IPS DF 6.9 (cell line): ENCODE measurements at regions not wholly inside any gene's neighbourhood (a gene's known extent, or its start where the extent isn't known, plus 50 kb on each side); places are given as distances from the start of the nearest gene placed in this dataset.
"Not testable (repeated sequence)": the region's sequence is repeated elsewhere in the genome, so short reads cannot be mapped to it uniquely, and the experiment has no call there.

Experiments
- DNase-seq: peaks from one replicate; pipeline ENCODE4 v3.0.0-alpha.2; 2013; ENCODE audit warnings: low read depth, low spot score
- H3K27ac ChIP-seq: one replicate; pipeline ENCODE4 v1.5.1; 2013; ENCODE audit warnings: low read length, control low read depth
- H3K27me3 ChIP-seq: 2 replicates; pipeline ENCODE4 v1.6.1; 2013; ENCODE audit warnings: mild to moderate bottlenecking, low read length; ENCODE audit not compliant: control insufficient read depth, insufficient read depth
- H3K36me3 ChIP-seq: 2 replicates; pipeline ENCODE4 v1.6.1; 2013; ENCODE audit warnings: low read length; ENCODE audit not compliant: control insufficient read depth, insufficient read depth
- H3K4me1 ChIP-seq: 2 replicates; pipeline ENCODE4 v1.6.1; 2013; ENCODE audit warnings: low read length; ENCODE audit not compliant: control insufficient read depth, insufficient read depth
- H3K4me3 ChIP-seq: 2 replicates; pipeline ENCODE4 v1.5.1; 2013; ENCODE audit warnings: mild to moderate bottlenecking, low read length
- H3K9me3 ChIP-seq: 2 replicates; pipeline ENCODE4 v1.6.1; 2013; ENCODE audit warnings: low read length, inconsistent platforms; ENCODE audit not compliant: control insufficient read depth, insufficient read depth
- WGBS: extraction: QIAGEN DNeasy Blood & Tissue Kit; methylation state at CpG from one replicate; pipeline ENCODE4 v1.1.7; 2013; ENCODE audit warnings: mixed read lengths, missing lambda C conversion rate; ENCODE audit not compliant: insufficient read length, insufficient coverage; 5-methylcytosine and 5-hydroxymethylcytosine counted together

- WGBS: no CpG with 5 or more reads among the region's 4 CpGs
- no peak overlapping the region for H3K27ac ChIP-seq
- no peaks in the 10 kb centered on the region for H3K9me3 ChIP-seq
- H3K36me3 ChIP-seq: no peaks in the 10 kb centered on the region
- no peaks in the 10 kb centered on the region; the same call in 1 of the 2 replicates for H3K4me1 ChIP-seq
- no peak overlapping the region for H3K4me3 ChIP-seq
- H3K27me3 ChIP-seq: no peaks in the 10 kb centered on the region
- no peak for DNase-seq
Measured at GRCh38 chr5:42230839-42231238, 192.4 kb upstream of the GHR start.

DNA sequence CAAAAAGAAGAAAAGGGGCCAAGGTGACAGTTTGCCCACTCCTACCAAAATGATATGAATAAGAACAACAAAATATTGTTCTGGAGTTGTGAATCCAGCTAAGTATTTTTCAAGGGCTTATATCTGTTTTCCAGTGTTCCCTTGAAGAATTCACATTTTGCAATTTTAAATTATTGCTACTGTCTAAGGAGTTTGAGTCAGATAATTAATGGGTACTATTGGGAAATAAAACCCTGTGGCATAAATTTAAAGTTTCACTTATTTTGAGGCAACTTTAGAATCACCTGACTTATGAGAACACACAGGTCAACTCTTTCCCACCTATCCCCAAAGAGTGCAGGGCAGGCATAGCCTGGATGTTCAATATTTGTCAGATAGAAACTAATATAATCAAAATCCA is 188.0 kb upstream of the GHR start:
- H3K4me3 ChIP-seq: no peak overlapping the region
- no peaks in the 10 kb centered on the region for H3K27me3 ChIP-seq
- no peaks in the 10 kb centered on the region; the same call in 1 of the 2 replicates for H3K4me1 ChIP-seq
- H3K27ac ChIP-seq: no peak overlapping the region
- no peaks in the 10 kb centered on the region for H3K36me3 ChIP-seq
- H3K9me3 ChIP-seq: no peaks in the 10 kb centered on the region
- DNase-seq: no peak

DNA sequence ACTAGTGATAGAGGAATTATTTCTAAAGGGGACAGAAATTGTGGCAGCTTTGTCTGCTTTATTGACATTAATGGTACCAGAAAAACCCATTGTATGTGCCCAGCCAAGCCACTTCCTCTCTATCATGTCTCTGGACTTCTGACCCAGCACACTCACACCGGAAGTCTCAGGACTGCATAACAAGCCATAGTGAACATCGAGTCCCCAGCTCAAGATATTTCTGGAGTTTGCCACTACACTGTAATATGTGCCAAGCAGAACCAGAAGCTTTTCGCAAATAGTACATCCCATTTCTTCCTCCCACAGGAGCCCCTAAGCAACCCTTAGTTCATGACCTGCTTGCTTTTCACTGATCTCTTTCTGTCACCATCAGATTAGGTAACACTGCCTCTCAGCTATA is 187.4 kb upstream of the GHR start:
- no peaks in the 10 kb centered on the region for H3K27me3 ChIP-seq
- H3K27ac ChIP-seq: no peak overlapping the region
- no peaks in the 10 kb centered on the region for H3K36me3 ChIP-seq
- no peak overlapping the region for H3K4me3 ChIP-seq
- DNase-seq: no peak
- no CpG with 5 or more reads among the region's 3 CpGs for WGBS
- no peaks in the 10 kb centered on the region; the same call in 1 of the 2 replicates for H3K4me1 ChIP-seq
- H3K9me3 ChIP-seq: no peaks in the 10 kb centered on the region

- H3K27me3 ChIP-seq: no peaks in the 10 kb centered on the region
- H3K27ac ChIP-seq: no peak overlapping the region
- no peak for DNase-seq
- H3K4me1 ChIP-seq: no peaks in the 10 kb centered on the region
- WGBS: no CpG with 5 or more reads among the region's 2 CpGs
- H3K36me3 ChIP-seq: no peaks in the 10 kb centered on the region
- no peaks in the 10 kb centered on the region for H3K9me3 ChIP-seq
- H3K4me3 ChIP-seq: no peak overlapping the region
Measured at GRCh38 chr5:42241636-42242035, 181.6 kb upstream of the GHR start.

GRCh38 chr5:42242210-42242609 is 181.0 kb upstream of the GHR start:
- WGBS: no CpG with 5 or more reads among the region's 1 CpG
- Histone ChIP-seq H3K27ac (no peak overlapping the region), H3K4me3 (no peak overlapping the region), H3K4me1 (no peaks in the 10 kb centered on the region), H3K36me3 (no peaks in the 10 kb centered on the region), H3K27me3 (no peaks in the 10 kb centered on the region), H3K9me3 (no peaks in the 10 kb centered on the region)
- no peak for DNase-seq

- no peak overlapping the region for H3K27ac ChIP-seq
- no CpG with 5 or more reads among the region's 5 CpGs for WGBS
Measured at GRCh38 chr5:42242881-42243485, 180.3 kb upstream of the GHR start.

DNA sequence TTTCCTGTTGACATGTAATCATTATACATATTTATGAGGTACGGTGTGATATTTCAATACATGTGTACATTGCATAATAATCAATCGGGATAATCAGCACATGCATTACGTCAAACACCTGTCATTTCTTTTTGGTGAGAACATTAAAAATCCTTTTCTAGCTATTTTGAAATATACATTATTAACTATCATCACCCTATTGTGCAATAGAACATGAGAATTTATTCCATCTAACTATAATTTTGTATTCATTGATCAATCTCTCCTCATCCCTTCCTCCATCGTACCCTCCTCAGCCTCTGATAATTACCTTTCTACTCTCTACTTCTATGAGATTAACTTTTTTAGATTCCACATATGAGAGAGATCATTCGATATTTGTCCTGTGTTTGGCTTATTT is 170.9 kb upstream of the GHR start:
- Histone ChIP-seq H3K27ac (no peak overlapping the region), H3K4me3 (no peak overlapping the region), H3K9me3 (no peaks in the 10 kb centered on the region), H3K27me3 (no peaks in the 10 kb centered on the region), H3K4me1 (no peaks in the 10 kb centered on the region), H3K36me3 (no peaks in the 10 kb centered on the region)
- DNase-seq: no peak
- no CpG with 5 or more reads among the region's 5 CpGs for WGBS

More at GRCh38 chr5:42242881-42243485, 180.3 kb upstream of the GHR start:
- Histone ChIP-seq H3K27me3 (no peaks in the 10 kb centered on the region), H3K36me3 (no peaks in the 10 kb centered on the region), H3K4me1 (no peaks in the 10 kb centered on the region), H3K9me3 (no peaks in the 10 kb centered on the region), H3K4me3 (no peak overlapping the region)
- DNase-seq: no peak

GRCh38 chr5:42259914-42260313 is 163.3 kb upstream of the GHR start:
- not testable (repeated sequence) for H3K4me1 ChIP-seq, DNase-seq, H3K36me3 ChIP-seq, H3K9me3 ChIP-seq, H3K27me3 ChIP-seq, H3K4me3 ChIP-seq, H3K27ac ChIP-seq
- no CpG with 5 or more reads among the region's 12 CpGs for WGBS

DNA sequence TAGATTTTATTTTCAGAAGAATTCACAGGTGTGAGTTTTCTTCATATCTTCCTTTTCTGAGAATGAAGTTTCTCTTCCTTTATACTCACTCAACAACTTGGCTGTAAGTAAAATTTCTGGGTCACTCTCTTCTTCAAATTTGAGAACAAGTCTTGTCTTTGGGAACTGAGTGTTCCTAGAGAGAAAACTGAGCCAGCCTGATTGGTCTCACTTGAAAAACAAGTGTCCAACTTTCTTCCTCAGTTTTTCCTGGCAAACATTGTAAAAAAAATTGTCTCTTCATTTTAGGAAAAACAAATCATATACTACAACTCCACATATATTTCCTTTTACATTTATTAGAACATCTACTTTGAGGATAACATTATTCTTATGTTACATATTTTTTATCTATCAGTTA is 156.1 kb upstream of the GHR start:
- Histone ChIP-seq H3K4me1 (no peaks in the 10 kb centered on the region), H3K27me3 (no peaks in the 10 kb centered on the region), H3K9me3 (no peaks in the 10 kb centered on the region), H3K36me3 (no peaks in the 10 kb centered on the region), H3K27ac (no peak overlapping the region), H3K4me3 (no peak overlapping the region)
- no peak for DNase-seq

DNA sequence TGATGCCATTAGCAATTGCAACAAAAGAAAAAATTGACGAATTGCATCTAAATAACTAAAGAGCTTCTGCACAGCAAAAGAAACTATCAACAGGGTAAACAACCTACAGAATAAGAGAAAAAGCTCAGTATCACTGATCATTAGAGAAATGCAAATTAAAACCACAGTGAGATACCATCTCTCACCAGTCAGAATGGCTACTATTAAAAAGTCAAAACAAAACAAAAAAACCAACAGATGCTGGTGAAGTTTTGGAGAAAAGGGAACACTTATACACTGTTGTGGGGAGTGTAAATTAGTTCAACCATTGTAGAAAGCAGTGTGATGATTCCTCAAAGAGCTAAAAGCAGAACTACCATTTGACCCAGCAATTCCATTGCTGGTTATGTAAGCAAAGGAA is 155.1 kb upstream of the GHR start:
- WGBS: no CpG with 5 or more reads among the region's 1 CpG
- not testable (repeated sequence) for DNase-seq

DNA sequence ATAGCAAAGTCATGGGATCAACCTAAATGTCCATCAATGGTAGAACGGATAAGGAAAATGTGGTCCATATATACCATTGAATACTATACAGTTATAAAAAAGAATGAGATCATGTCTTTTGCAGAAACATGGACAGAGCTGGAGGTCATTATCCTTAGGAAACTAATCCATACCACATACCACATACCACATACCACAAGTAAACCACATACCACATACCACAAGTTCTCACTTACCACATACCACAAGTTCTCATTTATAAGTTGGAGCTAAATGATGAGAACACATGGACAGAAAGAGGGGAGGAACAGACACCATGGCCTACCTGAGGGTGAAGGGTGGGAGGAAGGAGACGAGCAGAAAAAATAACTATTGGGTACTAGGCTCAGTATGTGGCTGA is 154.6 kb upstream of the GHR start:
- no peak for DNase-seq
- Histone ChIP-seq H3K27ac (no peak overlapping the region), H3K27me3 (no peaks in the 10 kb centered on the region), H3K4me1 (no peaks in the 10 kb centered on the region), H3K4me3 (no peak overlapping the region), H3K9me3 (no peaks in the 10 kb centered on the region), H3K36me3 (no peaks in the 10 kb centered on the region)
- WGBS: no CpG with 5 or more reads among the region's 2 CpGs

More for the DNA sequence above, 155.1 kb upstream of the GHR start:
- not testable (repeated sequence) for H3K4me3 ChIP-seq, H3K27me3 ChIP-seq, H3K27ac ChIP-seq, H3K36me3 ChIP-seq, H3K4me1 ChIP-seq, H3K9me3 ChIP-seq
